H1 (cell line): ENCODE measurements at regions not wholly inside any gene's neighbourhood (a gene's known extent, or its start where the extent isn't known, plus 50 kb on each side); places are given as distances from the start of the nearest gene placed in this dataset.

Experiments
- CHD7 ChIP-seq: fragments of 300-600 bp; sonication (generic); IDR thresholded peaks from 2 replicates; pipeline ENCODE4 v1.7.1; 2012; ENCODE audit warnings: low read length, moderate library complexity, mild to moderate bottlenecking, inconsistent platforms; ENCODE audit not compliant: insufficient replicate concordance
- EGR1 ChIP-seq: IDR thresholded peaks from 2 replicates; pipeline ENCODE4 v1.6.1; 2011; ENCODE audit warnings: low read depth, low read length, borderline replicate concordance
- HDAC2 ChIP-seq, 2 experiments: fragments of 300-600 bp in 1 of 2; sonication (generic) in 1 of 2; IDR thresholded peaks; 2 replicates each; pipeline ENCODE4 v1.6.1; 2011 to 2012; ENCODE audit warnings: low read depth in 2 of 2, low read length in 2 of 2, mild to moderate bottlenecking in 2 of 2, moderate library complexity in 2 of 2, borderline replicate concordance in 1 of 2, inconsistent platforms in 1 of 2
- KDM4A ChIP-seq: IDR thresholded peaks from one replicate; pipeline ENCODE4 v1.7.1; 2012; ENCODE audit warnings: low read depth, mild to moderate bottlenecking, moderate library complexity, low read length, inconsistent platforms; ENCODE audit not compliant: severe bottlenecking
- POLR2A ChIP-seq, 2 experiments: IDR thresholded peaks; 1 replicate in 1 of 2; 2 replicates in 1 of 2; pipeline ENCODE4 v1.6.1; 2011; ENCODE audit warnings: low read depth in 2 of 2, low read length in 2 of 2, mild to moderate bottlenecking in 2 of 2; ENCODE audit errors: control extremely low read depth in 1 of 2
- SP2 ChIP-seq: IDR thresholded peaks from 2 replicates; pipeline ENCODE4 v1.6.1; 2012; ENCODE audit warnings: mild to moderate bottlenecking, low read length, inconsistent platforms
- TCF12 ChIP-seq: IDR thresholded peaks from 2 replicates; pipeline ENCODE4 v1.6.1; 2011; ENCODE audit warnings: low read depth, mild to moderate bottlenecking, low read length
- ZNF274 ChIP-seq: IDR thresholded peaks from 2 replicates; pipeline ENCODE4 v1.7.0; 2012; ENCODE audit warnings: low read length, borderline replicate concordance; ENCODE audit errors: extremely low read depth

- TF ChIP-seq CHD7 (no peak), TCF12 (no peak), SP2 (no peak), KDM4A (no peak), POLR2A (IDR thresholded peaks at IDR 0.05; ENCODE audit: control extremely low read depth in 1 of 2, low read depth in 2 of 2, low read length in 2 of 2) (no peak), HDAC2 (IDR thresholded peaks at IDR 0.05; ENCODE audit: borderline replicate concordance in 1 of 2, low read depth in 2 of 2, low read length in 2 of 2) (no peak), EGR1 (no peak), ZNF274 (no peak)
- TF ChIP-seq, all 59 proteins: peak for 0
Observed at GRCh38 chr11:15645201-15645600, 530.5 kb downstream of the INSC start (continued).
